Mammary epithelial cell (primary cell): ENCODE measurements at regions not wholly inside any gene's neighbourhood (a gene's known extent, or its start where the extent isn't known, plus 50 kb on each side); places are given as distances from the start of the nearest gene placed in this dataset.

Experiments
- CTCF ChIP-seq, 2 donors: IDR thresholded peaks in 1 of 2; conservative IDR thresholded peaks in 1 of 2; 2 replicates each; pipeline ENCODE4 v1.5.1; 2011 to 2012; ENCODE audit warnings: inconsistent platforms in 2 of 2, low read length in 2 of 2, mild to moderate bottlenecking in 2 of 2, control low read depth in 1 of 2, low read depth in 1 of 2; ENCODE audit not compliant: insufficient read depth in 1 of 2; ENCODE audit errors: extremely low read depth in 1 of 2
- EZH2 ChIP-seq: IDR thresholded peaks from 2 replicates; pipeline ENCODE4 v1.6.1; 2012; ENCODE audit warnings: low read length, inconsistent platforms, borderline replicate concordance

- TF ChIP-seq EZH2 (no peak), CTCF (conservative IDR thresholded peaks at IDR 0.05 in 1 of 2, IDR thresholded peaks at IDR 0.05 in 1 of 2; ENCODE audit: extremely low read depth in 1 of 2, insufficient read depth in 1 of 2, low read depth in 1 of 2, low read length in 2 of 2) (no peak)
Measured at GRCh38 chr5:29185558-29185957, 2007.9 kb upstream of the CDH6 start.
